PC-9 (cell line): ENCODE measurements at regions not wholly inside any gene's neighbourhood (a gene's known extent, or its start where the extent isn't known, plus 50 kb on each side); places are given as distances from the start of the nearest gene placed in this dataset.

ENCODE experiments used
- BruUV-seq: library from RNA; stranded (reverse); fragments of 400-500 nt; replicated peaks from 2 replicates; lab custom pipeline; 2021; lab: Mats Ljungman, UMichigan
- CTCF ChIA-PET: fragments of 300-600 bp; sonication (Branson Sonifier 250); formaldehyde crosslinking; loops from one replicate; lab custom pipeline; 2022; ENCODE audit warnings: antibody characterized with exemption; lab: Charles Lee
- POLR2A ChIA-PET: fragments of 300-600 bp; sonication (Branson Sonifier 250); formaldehyde crosslinking; loops from one replicate; lab custom pipeline; 2022; ENCODE audit warnings: antibody characterized with exemption; ENCODE audit not compliant: unreplicated experiment; lab: Charles Lee
- DNase-seq, 2 experiments: peaks; one replicate each; pipeline versions ENCODE4 v3.0.0 to v3.0.0-alpha.2; 2015 to 2022; ENCODE audit warnings: mixed read lengths in 1 of 2
- H2AFZ ChIP-seq: fragments of 200-600 bp; sonication (generic); 2 replicates; pipeline ENCODE4 v1.8.1; 2017; ENCODE audit warnings: antibody characterized with exemption
- H3F3A ChIP-seq: fragments of 200-600 bp; sonication (generic); 2 replicates; pipeline ENCODE4 v1.8.1; 2017; ENCODE audit warnings: antibody characterized with exemption, mild to moderate bottlenecking, low read depth; ENCODE audit not compliant: insufficient read depth
- H3K27ac ChIP-seq: fragments of 200-600 bp; sonication (generic); 2 replicates; pipeline ENCODE4 v1.6.1; 2016; ENCODE audit warnings: mixed run types
- H3K27me3 ChIP-seq: fragments of 200-600 bp; sonication (generic); 2 replicates; pipeline ENCODE4 v1.6.1; 2016; ENCODE audit warnings: low read depth, mixed run types; ENCODE audit not compliant: insufficient read depth
- H3K36me3 ChIP-seq: fragments of 200-600 bp; sonication (generic); 2 replicates; pipeline ENCODE4 v1.6.1; 2016; ENCODE audit warnings: low read depth, mixed run types
- H3K4me1 ChIP-seq: fragments of 200-600 bp; sonication (generic); replicated peaks from 2 replicates; pipeline ENCODE4 v1.6.1; 2016; ENCODE audit warnings: mixed run types; ENCODE audit not compliant: insufficient read depth
- H3K4me2 ChIP-seq: fragments of 200-600 bp; sonication (generic); 2 replicates; pipeline ENCODE4 v1.6.1; 2017; ENCODE audit warnings: mixed run types
- H3K4me3 ChIP-seq: fragments of 200-600 bp; sonication (generic); 2 replicates; pipeline ENCODE4 v1.6.1; 2016; ENCODE audit warnings: mixed run types
- H3K79me2 ChIP-seq: fragments of 200-600 bp; sonication (generic); 2 replicates; pipeline ENCODE4 v1.6.1; 2017; ENCODE audit warnings: low read depth, mixed run types
- H3K9me2 ChIP-seq: fragments of 200-600 bp; sonication (generic); 2 replicates; pipeline ENCODE4 v1.8.1; 2017; ENCODE audit warnings: mild to moderate bottlenecking; ENCODE audit not compliant: insufficient read depth
- H3K9me3 ChIP-seq: fragments of 200-600 bp; sonication (generic); 2 replicates; pipeline ENCODE4 v1.8.1; 2016; ENCODE audit warnings: low read depth; ENCODE audit not compliant: insufficient read depth
- H4K20me1 ChIP-seq: fragments of 200-600 bp; sonication (generic); 2 replicates; pipeline ENCODE4 v1.8.1; 2017; ENCODE audit not compliant: insufficient read depth
- CTCF ChIP-seq: fragments of 200-600 bp; sonication (generic); conservative IDR thresholded peaks from 2 replicates; pipeline ENCODE4 v1.6.1; 2017; ENCODE audit warnings: mixed run types, antibody characterized with exemption, mild to moderate bottlenecking, moderate library complexity
- EZH2 ChIP-seq: fragments of 200-600 bp; sonication (generic); IDR thresholded peaks from 2 replicates; pipeline ENCODE4 v1.8.0; 2017; ENCODE audit warnings: antibody characterized with exemption, low read depth
- intact Hi-C: fragments of 100-400 bp; cut with micrococcal nuclease; formaldehyde crosslinking; loops from one replicate; pipeline ENCODE4 v1.10.0; 2022; ENCODE audit not compliant: unreplicated experiment

- intact Hi-C loops, result no loop called here
- CTCF ChIA-PET, result no interaction called here
- no peak overlapping the region for H3K27ac ChIP-seq
- H4K20me1 ChIP-seq, result no peaks in the 10 kb centered on the region
- TF ChIP-seq EZH2 (no peak), CTCF (no peak)
- H3K27me3 ChIP-seq, result peaks cover 65% of the 10 kb centered on the region
- no peak overlapping the region for H3K4me3 ChIP-seq
- H3F3A ChIP-seq, result no peaks in the 10 kb centered on the region
- no peaks in the 10 kb centered on the region for H3K9me2 ChIP-seq
- H3K4me1 ChIP-seq, result no peaks in the 10 kb centered on the region
- POLR2A ChIA-PET, result no interaction called here
- no peak overlapping the region for H2AFZ ChIP-seq
- no peak for DNase-seq
- no TSS peak for BruUV-seq
- no peak overlapping the region for H3K4me2 ChIP-seq
- H3K9me3 ChIP-seq, result no peaks in the 10 kb centered on the region
- no peaks in the 10 kb centered on the region for H3K79me2 ChIP-seq
- H3K36me3 ChIP-seq, result no peaks in the 10 kb centered on the region
These were observed 259.0 kb downstream of the IRX2 start for GRCh38 chr5:2492476-2492875.

- Histone ChIP-seq H3K4me2 (no peak overlapping the region), H3K9me3 (no peaks in the 10 kb centered on the region), H3K4me3 (no peak overlapping the region), H3K36me3 (no peaks in the 10 kb centered on the region), H3F3A (no peaks in the 10 kb centered on the region), H2AFZ (no peak overlapping the region), H4K20me1 (no peaks in the 10 kb centered on the region), H3K27ac (no peak overlapping the region), H3K27me3 (peaks cover 59% of the 10 kb centered on the region), H3K4me1 (no peaks in the 10 kb centered on the region), H3K9me2 (no peaks in the 10 kb centered on the region), H3K79me2 (no peaks in the 10 kb centered on the region)
- no TSS peak for BruUV-seq
- intact Hi-C loops, result no loop called here
- TF ChIP-seq CTCF, result no peak
- TF ChIP-seq EZH2, result no peak
- POLR2A ChIA-PET, result no interaction called here
- DNase-seq, result no peak
- CTCF ChIA-PET, result no interaction called here
These were observed 259.6 kb downstream of the IRX2 start for GRCh38 chr5:2491846-2492245.

GRCh38 chr5:2489306-2489705, 262.2 kb downstream of the IRX2 start:
- ChIA-PET CTCF (no interaction called here), POLR2A (no interaction called here)
- H3K27me3 ChIP-seq, result peaks cover 34% of the 10 kb centered on the region
- no peaks in the 10 kb centered on the region for H3K4me1 ChIP-seq
- TF ChIP-seq CTCF, result no peak
- TF ChIP-seq EZH2, result no peak
- no peak overlapping the region for H3K27ac ChIP-seq
- H2AFZ ChIP-seq, result no peak overlapping the region
- BruUV-seq, result no TSS peak
- intact Hi-C loops, result no loop called here
- H3F3A ChIP-seq, result no peaks in the 10 kb centered on the region
- H3K9me3 ChIP-seq, result no peaks in the 10 kb centered on the region
- no peak overlapping the region for H3K4me3 ChIP-seq
- no peak for DNase-seq
- no peaks in the 10 kb centered on the region for H3K79me2 ChIP-seq
- no peaks in the 10 kb centered on the region for H3K9me2 ChIP-seq
- no peaks in the 10 kb centered on the region for H3K36me3 ChIP-seq
- no peak overlapping the region for H3K4me2 ChIP-seq
- H4K20me1 ChIP-seq, result no peaks in the 10 kb centered on the region
